ENCODE measurements at regions not wholly inside any gene's neighbourhood (a gene's known extent, or its start where the extent isn't known, plus 50 kb on each side); places are given as distances from the start of the nearest gene placed in this dataset.
"Not testable (repeated sequence)": the region's sequence is repeated elsewhere in the genome, so short reads cannot be mapped to it uniquely, and the experiment has no call there.

DNA sequence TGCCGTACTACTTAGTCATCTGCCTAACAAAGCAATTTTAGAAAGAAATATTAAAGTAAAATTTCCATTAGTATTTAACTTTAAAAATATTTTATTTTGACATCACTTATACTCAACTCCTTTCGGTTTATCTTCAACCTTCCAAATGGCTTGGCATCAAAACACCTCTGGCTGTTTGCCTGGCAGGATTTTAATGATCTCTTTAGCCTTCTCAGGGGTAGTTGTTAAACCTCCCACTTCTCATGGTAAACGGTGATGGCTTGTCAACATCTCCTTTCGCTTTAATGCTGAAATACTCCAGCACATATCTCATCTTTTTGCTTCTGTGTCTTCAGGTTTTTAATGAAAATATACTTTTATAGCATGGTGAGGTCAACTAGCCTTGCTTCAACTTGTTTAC, 747.1 kb downstream of the CETN3 start:
- peaks cover 7% of the 10 kb centered on the region for H3K36me3 Mint-ChIP-seq (ENCODE audit: unreplicated experiment)
- H3K4me3 Mint-ChIP-seq (ENCODE audit: unreplicated experiment) = no peak overlapping the region
- H3K9me3 Mint-ChIP-seq (ENCODE audit: unreplicated experiment) = peaks cover 31% of the 10 kb centered on the region
- H3K4me1 Mint-ChIP-seq (ENCODE audit: unreplicated experiment) = no peaks in the 10 kb centered on the region
- no peaks in the 10 kb centered on the region for H3K27me3 Mint-ChIP-seq (ENCODE audit: unreplicated experiment)
- TF ChIP-seq CTCF (IDR thresholded peaks at IDR 0.05) = no peak
- no peak for DNase-seq (ENCODE audit: extremely low spot score, unreplicated experiment)
- no peak overlapping the region for H3K27ac Mint-ChIP-seq (ENCODE audit: unreplicated experiment)

DNA sequence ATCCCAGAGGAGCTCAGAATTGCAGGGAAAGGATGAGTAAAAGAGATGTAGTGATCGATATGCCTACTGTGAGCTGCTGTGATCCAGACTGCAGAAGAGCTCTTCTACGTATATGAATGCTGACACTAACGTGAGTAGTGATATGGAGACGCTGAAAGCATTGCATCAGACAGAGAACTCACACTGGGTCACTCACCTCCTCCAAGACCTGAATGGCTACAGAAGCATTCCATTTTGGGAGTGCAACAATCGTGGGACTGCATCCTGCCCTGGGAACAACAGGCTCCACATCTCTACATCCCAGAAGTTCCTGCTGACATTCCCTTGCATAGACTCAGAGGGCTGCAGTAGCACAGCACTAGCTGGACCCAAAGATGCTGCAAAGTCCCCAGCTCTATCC, 755.9 kb upstream of the MEF2C start:
- no peak for TF ChIP-seq CTCF (IDR thresholded peaks at IDR 0.05)
- no peaks in the 10 kb centered on the region for H3K27me3 Mint-ChIP-seq (ENCODE audit: unreplicated experiment)
- no peak overlapping the region for H3K4me3 Mint-ChIP-seq (ENCODE audit: unreplicated experiment)
- no peak overlapping the region for H3K27ac Mint-ChIP-seq (ENCODE audit: unreplicated experiment)
- no peaks in the 10 kb centered on the region for H3K36me3 Mint-ChIP-seq (ENCODE audit: unreplicated experiment)
- peaks cover 23% of the 10 kb centered on the region for H3K9me3 Mint-ChIP-seq (ENCODE audit: unreplicated experiment)
- no peaks in the 10 kb centered on the region for H3K4me1 Mint-ChIP-seq (ENCODE audit: unreplicated experiment)
- no peak for DNase-seq (ENCODE audit: extremely low spot score, unreplicated experiment)

DNA sequence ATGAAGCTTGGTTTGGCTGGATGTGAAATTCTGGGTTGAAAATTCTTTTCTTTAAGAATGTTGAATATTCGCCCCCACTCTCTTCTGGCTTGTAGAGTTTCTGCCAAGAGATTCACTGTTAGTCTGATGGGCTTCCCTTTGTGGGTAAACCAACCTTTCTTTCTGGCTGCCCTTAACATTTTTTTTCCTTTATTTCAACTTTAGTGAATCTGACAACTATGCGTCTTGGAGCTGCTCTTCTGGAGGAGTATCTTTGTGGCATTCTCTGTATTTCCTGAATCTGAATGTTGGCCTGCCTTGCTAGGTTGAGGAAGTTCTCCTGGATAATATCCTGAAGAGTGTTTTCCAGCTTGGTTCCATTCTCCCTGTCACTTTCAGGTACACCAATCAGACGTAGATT, 751.2 kb upstream of the MEF2C start:
- H3K9me3 Mint-ChIP-seq (ENCODE audit: unreplicated experiment) = peaks cover 18% of the 10 kb centered on the region
- not testable (repeated sequence) for H3K27ac Mint-ChIP-seq (ENCODE audit: unreplicated experiment); H3K4me1 Mint-ChIP-seq (ENCODE audit: unreplicated experiment); H3K27me3 Mint-ChIP-seq (ENCODE audit: unreplicated experiment); H3K36me3 Mint-ChIP-seq (ENCODE audit: unreplicated experiment); DNase-seq (ENCODE audit: extremely low spot score, unreplicated experiment); H3K4me3 Mint-ChIP-seq (ENCODE audit: unreplicated experiment)

DNA sequence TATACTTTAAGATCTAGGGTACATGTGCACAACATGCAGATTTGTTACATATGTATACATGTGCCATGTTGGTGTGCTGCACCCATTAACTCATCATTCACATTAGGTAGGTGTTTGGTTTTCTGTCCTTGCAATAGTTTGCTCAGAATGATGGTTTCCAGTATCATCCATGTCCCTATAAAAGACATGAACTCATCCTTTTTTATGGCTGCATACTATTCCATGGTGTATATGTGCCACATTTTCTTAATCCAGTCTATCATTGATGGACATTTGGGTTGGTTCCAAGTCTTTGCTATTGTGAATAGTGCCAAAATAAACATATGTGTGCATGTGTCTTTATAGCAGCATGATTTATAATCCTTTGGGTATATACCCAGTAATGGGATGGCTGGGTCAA, 747.1 kb upstream of the MEF2C start:
- not testable (repeated sequence) for H3K4me3 Mint-ChIP-seq (ENCODE audit: unreplicated experiment); H3K36me3 Mint-ChIP-seq (ENCODE audit: unreplicated experiment); DNase-seq (ENCODE audit: extremely low spot score, unreplicated experiment); H3K4me1 Mint-ChIP-seq (ENCODE audit: unreplicated experiment); H3K27ac Mint-ChIP-seq (ENCODE audit: unreplicated experiment); H3K27me3 Mint-ChIP-seq (ENCODE audit: unreplicated experiment)
- H3K9me3 Mint-ChIP-seq (ENCODE audit: unreplicated experiment) = peaks cover 14% of the 10 kb centered on the region

DNA sequence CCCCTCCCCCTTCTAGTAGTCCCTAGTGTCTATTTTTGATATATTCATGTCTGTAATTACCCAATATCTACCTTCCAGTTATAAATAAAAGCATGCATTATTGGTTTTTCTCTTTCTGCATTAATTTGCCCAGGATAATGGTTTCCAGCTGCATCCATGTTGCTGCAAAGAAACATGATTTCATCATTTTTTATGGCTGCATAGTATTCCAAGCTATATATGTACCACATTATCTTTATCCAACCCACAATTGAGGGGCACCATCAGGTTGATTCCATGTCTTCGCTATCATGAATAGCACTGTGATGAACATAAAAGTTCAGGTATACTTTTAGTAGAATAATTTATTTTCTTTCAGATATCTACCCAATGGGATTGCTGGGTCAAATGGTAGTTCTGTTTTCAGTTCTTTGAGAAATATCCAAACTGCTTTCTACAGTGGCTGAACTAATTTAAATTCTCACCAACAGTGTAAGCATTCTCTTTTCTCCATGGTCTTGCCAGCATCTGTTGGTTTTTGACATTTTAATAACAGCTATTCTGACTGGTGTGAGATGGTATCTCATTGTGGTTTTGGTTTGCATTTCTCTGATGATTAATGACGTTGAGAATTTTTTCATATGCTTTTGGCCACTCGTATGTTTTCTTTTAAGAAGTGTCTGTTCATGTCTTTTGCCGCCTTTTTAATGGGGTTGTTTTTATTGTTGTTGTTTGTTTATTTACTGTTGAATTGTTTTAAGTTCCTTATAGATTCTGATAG, 746.1 kb upstream of the MEF2C start:
- DNase-seq (ENCODE audit: extremely low spot score, unreplicated experiment) = no peak
- Mint-ChIP-seq H3K4me1 (ENCODE audit: unreplicated experiment) (no peaks in the 10 kb centered on the region), H3K36me3 (ENCODE audit: unreplicated experiment) (no peaks in the 10 kb centered on the region), H3K27ac (ENCODE audit: unreplicated experiment) (no peak overlapping the region), H3K9me3 (ENCODE audit: unreplicated experiment) (peaks cover 14% of the 10 kb centered on the region), H3K4me3 (ENCODE audit: unreplicated experiment) (no peak overlapping the region), H3K27me3 (ENCODE audit: unreplicated experiment) (no peaks in the 10 kb centered on the region)
- TF ChIP-seq CTCF (IDR thresholded peaks at IDR 0.05) = no peak

DNA sequence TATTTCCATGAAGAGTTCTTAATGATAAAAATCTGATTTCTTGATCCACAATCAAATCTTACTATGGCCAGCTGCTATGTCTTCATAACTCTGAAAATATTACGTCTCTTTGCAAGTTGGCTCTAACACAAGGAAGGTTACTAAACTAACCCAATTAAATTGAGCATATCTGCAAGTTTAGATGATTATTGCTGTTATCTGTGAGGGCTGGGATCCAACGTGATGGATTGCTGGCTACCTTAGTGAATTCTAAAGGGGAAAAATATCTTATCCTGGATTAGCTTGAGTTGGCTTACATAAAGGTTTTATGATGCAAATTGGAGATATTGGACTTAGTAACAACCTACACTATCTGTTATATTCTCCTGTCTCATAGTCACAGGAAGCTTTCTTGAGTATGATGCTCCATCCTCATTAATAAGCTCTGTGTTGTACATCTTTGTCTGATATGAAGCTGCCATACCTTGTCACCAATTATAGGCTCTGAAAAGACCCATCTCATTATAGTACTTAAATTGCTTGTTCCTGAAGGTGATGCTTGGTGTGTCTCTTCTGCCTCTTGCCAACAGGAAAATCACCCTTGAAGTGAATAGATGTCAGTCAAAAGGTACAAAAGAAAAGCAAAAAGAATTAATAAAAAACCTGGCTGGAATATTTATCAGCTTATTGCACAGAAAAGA, 733.0 kb upstream of the MEF2C start:
- no peak for TF ChIP-seq CTCF (IDR thresholded peaks at IDR 0.05)
- DNase-seq (ENCODE audit: extremely low spot score, unreplicated experiment) = no peak
- Mint-ChIP-seq H3K27ac (ENCODE audit: unreplicated experiment) (no peak overlapping the region), H3K36me3 (ENCODE audit: unreplicated experiment) (no peaks in the 10 kb centered on the region), H3K9me3 (ENCODE audit: unreplicated experiment) (peaks cover 7% of the 10 kb centered on the region), H3K27me3 (ENCODE audit: unreplicated experiment) (no peaks in the 10 kb centered on the region), H3K4me1 (ENCODE audit: unreplicated experiment) (no peaks in the 10 kb centered on the region), H3K4me3 (ENCODE audit: unreplicated experiment) (no peak overlapping the region)
